OCI-LY3 (cell line): ENCODE measurements at regions not wholly inside any gene's neighbourhood (a gene's known extent, or its start where the extent isn't known, plus 50 kb on each side); places are given as distances from the start of the nearest gene placed in this dataset.

Source experiments
- H2AFZ ChIP-seq: fragments of 200-600, 300-600 bp; shearing (Covaris generic); 2 replicates; pipeline ENCODE4 v1.6.0; 2014; ENCODE audit warnings: antibody characterized with exemption, low read depth, low read length
- H3K27ac ChIP-seq: fragments of 200-600, 300-600 bp; sonication (generic); 2 replicates; pipeline ENCODE4 v1.5.1; 2014; ENCODE audit warnings: mild to moderate bottlenecking, low read length, moderate library complexity, mixed read lengths
- H3K27me3 ChIP-seq: fragments of 200-600, 300-600 bp; sonication (generic); 2 replicates; pipeline ENCODE4 v1.6.1; 2014; ENCODE audit warnings: low read depth, low read length, mixed read lengths
- H3K36me3 ChIP-seq: fragments of 200-600, 300-600 bp; sonication (generic); replicated peaks from 2 replicates; pipeline ENCODE3; 2014; ENCODE audit warnings: low read depth, low read length, mixed read lengths
- H3K4me1 ChIP-seq: fragments of 300-600, 200-600 bp; sonication (generic); 2 replicates; pipeline ENCODE4 v1.6.1; 2014; ENCODE audit warnings: low read length, mixed read lengths
- H3K4me2 ChIP-seq: fragments of 200-600, 300-600 bp; sonication (generic); 2 replicates; pipeline ENCODE4 v1.6.1; 2014; ENCODE audit warnings: low read length, mixed read lengths
- H3K4me3 ChIP-seq: fragments of 300-600, 200-600 bp; sonication (generic); 2 replicates; pipeline ENCODE4 v1.5.1; 2014; ENCODE audit warnings: antibody characterized with exemption, mild to moderate bottlenecking, low read length, moderate library complexity
- H3K79me2 ChIP-seq: fragments of 300-600, 200-600 bp; shearing (Covaris generic); 2 replicates; pipeline ENCODE4 v1.6.1; 2014; ENCODE audit warnings: mild to moderate bottlenecking, low read length, mixed read lengths
- H3K9ac ChIP-seq: fragments of 300-600, 200-600 bp; shearing (Covaris generic); 2 replicates; pipeline ENCODE4 v1.6.0; 2014; ENCODE audit warnings: mild to moderate bottlenecking, low read length, moderate library complexity
- H3K9me3 ChIP-seq: fragments of 200-600, 300-600 bp; shearing (Covaris generic); 2 replicates; pipeline ENCODE4 v1.6.1; 2014; ENCODE audit warnings: low read length, mixed read lengths; ENCODE audit not compliant: insufficient read depth
- H4K20me1 ChIP-seq: fragments of 200-600, 300-600 bp; sonication (generic); 2 replicates; pipeline ENCODE4 v1.6.1; 2016; ENCODE audit warnings: low read length, mixed read lengths; ENCODE audit not compliant: insufficient read depth
- CTCF ChIP-seq: fragments of 200-600, 300-600 bp; sonication (generic); IDR thresholded peaks from 2 replicates; pipeline ENCODE4 v1.5.1; 2014; ENCODE audit warnings: antibody characterized with exemption, low read length, low read depth
- EZH2phosphoT487 ChIP-seq: fragments of 200-600 bp; shearing (Covaris generic); IDR thresholded peaks from 2 replicates; pipeline ENCODE4 v1.6.1; 2018; ENCODE audit warnings: antibody characterized with exemption, mixed run types, low read depth

- H3K27ac ChIP-seq = no peak overlapping the region
- no peak overlapping the region for H3K9ac ChIP-seq
- no peak overlapping the region for H2AFZ ChIP-seq
- H3K4me3 ChIP-seq = no peak overlapping the region
- no peaks in the 10 kb centered on the region for H3K79me2 ChIP-seq
- H3K27me3 ChIP-seq = no peaks in the 10 kb centered on the region
- TF ChIP-seq EZH2phosphoT487 (no peak), CTCF (no peak)
- no peaks in the 10 kb centered on the region for H3K9me3 ChIP-seq
- no peaks in the 10 kb centered on the region for H3K4me1 ChIP-seq
- no peaks in the 10 kb centered on the region for H3K36me3 ChIP-seq
- no peak overlapping the region for H3K4me2 ChIP-seq
- no peaks in the 10 kb centered on the region for H4K20me1 ChIP-seq
These were observed 687.4 kb downstream of the DIAPH3 start for GRCh38 chr13:59476366-59476765.

GRCh38 chr13:59477011-59477410 is 686.7 kb downstream of the DIAPH3 start:
- H3K4me2 ChIP-seq = peak overlapping the region; percentile 26; the same call in 1 of the 2 replicates
- no peaks in the 10 kb centered on the region for H3K9me3 ChIP-seq
- H4K20me1 ChIP-seq = no peaks in the 10 kb centered on the region
- no peak overlapping the region for H3K27ac ChIP-seq
- H3K9ac ChIP-seq = no peak overlapping the region
- no peaks in the 10 kb centered on the region for H3K4me1 ChIP-seq
- H3K27me3 ChIP-seq = no peaks in the 10 kb centered on the region
- peak overlapping the region; percentile 34; the same call in 1 of the 2 replicates for H2AFZ ChIP-seq
- no peaks in the 10 kb centered on the region for H3K79me2 ChIP-seq
- peak; percentile 76 for TF ChIP-seq CTCF
- TF ChIP-seq EZH2phosphoT487 = no peak
- no peaks in the 10 kb centered on the region for H3K36me3 ChIP-seq
- peak overlapping the region; percentile 44 for H3K4me3 ChIP-seq

GRCh38 chr13:59478908-59479307 is 684.8 kb downstream of the DIAPH3 start:
- H4K20me1 ChIP-seq = no peaks in the 10 kb centered on the region
- H3K4me3 ChIP-seq = no peak overlapping the region
- H3K27me3 ChIP-seq = no peaks in the 10 kb centered on the region
- H3K4me2 ChIP-seq = no peak overlapping the region
- no peaks in the 10 kb centered on the region for H3K36me3 ChIP-seq
- no peaks in the 10 kb centered on the region for H3K9me3 ChIP-seq
- H3K27ac ChIP-seq = no peak overlapping the region
- H3K79me2 ChIP-seq = no peaks in the 10 kb centered on the region
- H3K9ac ChIP-seq = no peak overlapping the region
- H2AFZ ChIP-seq = no peak overlapping the region
- no peak for TF ChIP-seq EZH2phosphoT487
- TF ChIP-seq CTCF = no peak
- no peaks in the 10 kb centered on the region for H3K4me1 ChIP-seq

- no peaks in the 10 kb centered on the region for H4K20me1 ChIP-seq
- H3K36me3 ChIP-seq = no peaks in the 10 kb centered on the region
- no peak overlapping the region for H3K4me3 ChIP-seq
- no peak overlapping the region for H3K9ac ChIP-seq
- H2AFZ ChIP-seq = no peak overlapping the region
- no peak overlapping the region for H3K4me2 ChIP-seq
- H3K79me2 ChIP-seq = no peaks in the 10 kb centered on the region
- no peaks in the 10 kb centered on the region for H3K27me3 ChIP-seq
- H3K4me1 ChIP-seq = no peaks in the 10 kb centered on the region
- no peak for TF ChIP-seq EZH2phosphoT487
- no peak for TF ChIP-seq CTCF
- H3K9me3 ChIP-seq = no peaks in the 10 kb centered on the region
- no peak overlapping the region for H3K27ac ChIP-seq
These were observed 684.1 kb downstream of the DIAPH3 start for GRCh38 chr13:59479629-59480028.
